Activated CD8-positive, alpha-beta memory T cell treated with anti-CD3 and anti-CD28 coated beads, Interleukin-2, amount 50 U/mL, for 24 hours (primary cell): ENCODE measurements at regions not wholly inside any gene's neighbourhood (a gene's known extent, or its start where the extent isn't known, plus 50 kb on each side); places are given as distances from the start of the nearest gene placed in this dataset.
"Not testable (repeated sequence)": the region's sequence is repeated elsewhere in the genome, so short reads cannot be mapped to it uniquely, and the experiment has no call there.

ENCODE experiments used
- DNase-seq: peaks from one replicate; pipeline ENCODE4 v3.0.0-alpha.2; 2020; ENCODE audit errors: extremely low read depth

GRCh38 chr22:48297296-48297695 lies 1530.4 kb downstream of the BRD1 start:
- no peak for DNase-seq

GRCh38 chr22:48289954-48290353 lies 1527.5 kb downstream of the TBC1D22A start:
- DNase-seq, result not testable (repeated sequence)

- DNase-seq, result no peak
Observed at GRCh38 chr22:48288376-48288940, 1526.0 kb downstream of the TBC1D22A start.

- DNase-seq, result no peak
Observed at GRCh38 chr22:48287031-48287430, 1524.6 kb downstream of the TBC1D22A start.

- no peak for DNase-seq
Observed at GRCh38 chr22:48284671-48285070, 1522.2 kb downstream of the TBC1D22A start.

GRCh38 chr22:48282804-48283203 lies 1520.4 kb downstream of the TBC1D22A start:
- no peak for DNase-seq

- no peak for DNase-seq
Observed at GRCh38 chr22:48279461-48279756, 1517.0 kb downstream of the TBC1D22A start.

GRCh38 chr22:48278620-48279460 lies 1516.4 kb downstream of the TBC1D22A start:
- no peak for DNase-seq

GRCh38 chr22:48277868-48278581 lies 1515.6 kb downstream of the TBC1D22A start:
- no peak for DNase-seq

GRCh38 chr22:48276994-48277867 lies 1514.8 kb downstream of the TBC1D22A start:
- DNase-seq, result no peak

- DNase-seq, result no peak
Observed at GRCh38 chr22:48275412-48275811, 1513.0 kb downstream of the TBC1D22A start.

GRCh38 chr22:48270731-48271130 lies 1508.3 kb downstream of the TBC1D22A start:
- no peak for DNase-seq

- DNase-seq, result no peak
Observed at GRCh38 chr22:48268771-48269552, 1506.5 kb downstream of the TBC1D22A start.

- no peak for DNase-seq
Observed at GRCh38 chr22:48268293-48268692, 1505.8 kb downstream of the TBC1D22A start.

GRCh38 chr22:48267681-48268080 lies 1505.2 kb downstream of the TBC1D22A start:
- DNase-seq, result no peak

GRCh38 chr22:48265000-48265625 lies 1502.7 kb downstream of the TBC1D22A start:
- DNase-seq, result no peak

- DNase-seq, result no peak
Observed at GRCh38 chr22:48264586-48264985, 1502.1 kb downstream of the TBC1D22A start.

GRCh38 chr22:48263791-48264351 lies 1501.4 kb downstream of the TBC1D22A start:
- DNase-seq, result no peak

- no peak for DNase-seq
Observed at GRCh38 chr22:48263431-48263765, 1500.9 kb downstream of the TBC1D22A start.

GRCh38 chr22:48262596-48263430 lies 1500.4 kb downstream of the TBC1D22A start:
- DNase-seq, result no peak
